GM18520 (cell line): ENCODE measurements at regions not wholly inside any gene's neighbourhood (a gene's known extent, or its start where the extent isn't known, plus 50 kb on each side); places are given as distances from the start of the nearest gene placed in this dataset.

Source experiments
- ATAC-seq: cut with Tn5 transposase; IDR thresholded peaks from one replicate; pipeline ENCODE4 v1.9.1; 2021; ENCODE audit not compliant: unreplicated experiment

DNA sequence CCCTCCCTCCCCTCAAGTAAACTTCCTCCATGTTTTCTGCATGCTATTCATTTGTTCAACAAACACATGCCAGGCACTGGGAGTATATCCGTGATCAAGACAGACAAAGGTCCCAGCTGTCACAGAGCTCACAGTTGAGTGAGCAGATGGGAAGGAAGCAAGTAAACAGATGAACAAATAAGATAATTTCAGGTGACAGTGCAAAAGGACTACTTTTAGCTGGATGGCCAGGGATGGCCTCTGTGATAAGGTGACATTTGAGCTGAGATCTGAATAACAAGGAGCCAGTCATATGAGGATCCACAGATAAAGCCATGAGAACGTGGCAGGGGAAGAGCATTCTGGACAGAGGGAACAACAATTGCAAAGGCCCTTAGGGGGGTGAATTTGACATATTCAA, 121.7 kb upstream of the RAD23B start:
- no peak for ATAC-seq

DNA sequence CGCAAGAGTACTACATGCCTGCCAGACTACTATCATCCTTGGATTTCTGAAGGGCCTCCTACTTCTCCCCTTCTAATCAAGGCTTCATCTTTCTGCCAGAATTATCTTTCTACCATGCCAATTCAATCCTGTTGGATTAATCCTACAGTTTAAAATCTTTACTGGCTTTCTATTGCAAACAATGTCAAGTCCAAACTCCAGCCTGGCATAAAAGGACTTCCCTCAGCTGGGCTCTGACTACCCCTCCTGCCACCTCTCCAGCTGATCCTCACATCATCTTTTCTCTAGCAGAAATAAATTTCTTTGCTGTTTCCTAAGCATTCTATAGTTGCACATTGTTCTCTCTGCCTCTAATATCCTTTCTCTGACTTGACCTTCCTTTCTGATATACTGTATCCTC, 119.7 kb upstream of the RAD23B start:
- ATAC-seq, result no peak

DNA sequence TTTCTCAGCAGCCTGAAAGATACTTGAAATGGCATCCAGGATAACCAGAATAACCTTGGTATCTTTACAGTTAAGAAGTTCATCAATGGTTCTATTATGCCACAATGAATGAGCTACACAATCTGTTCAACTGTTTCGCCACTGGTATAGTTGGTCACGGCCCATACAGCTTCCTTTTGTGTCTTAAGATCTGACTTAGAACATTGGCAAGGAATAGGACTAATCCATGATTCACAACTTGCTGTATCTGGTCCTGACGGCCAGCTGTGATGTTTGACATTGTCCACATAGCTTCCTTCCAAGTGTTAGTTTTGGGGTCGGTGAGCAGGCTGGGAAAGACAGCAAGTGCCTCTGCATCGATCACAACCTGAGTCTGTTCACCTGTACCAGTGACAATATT, 113.3 kb upstream of the RAD23B start:
- no peak for ATAC-seq

DNA sequence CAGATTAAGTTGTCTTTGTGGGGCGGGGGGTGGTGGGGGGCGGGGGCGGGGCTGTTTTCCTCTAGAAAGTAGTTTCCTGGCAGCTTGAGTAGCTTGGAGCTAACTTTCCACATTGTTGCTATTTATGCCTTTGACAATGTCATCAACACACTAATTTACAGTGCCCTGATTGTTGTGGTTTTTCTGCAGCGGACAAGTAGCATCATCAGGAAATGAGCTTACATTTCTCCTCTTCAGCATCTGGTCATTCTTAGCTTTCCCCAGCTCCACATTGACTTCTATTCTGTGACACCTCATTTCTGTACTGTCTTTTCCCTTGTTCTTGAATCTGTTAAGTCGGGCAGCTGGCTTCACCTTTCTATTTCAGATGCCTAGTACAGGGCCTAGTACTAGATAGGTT, 112.3 kb upstream of the RAD23B start:
- ATAC-seq, result no peak

DNA sequence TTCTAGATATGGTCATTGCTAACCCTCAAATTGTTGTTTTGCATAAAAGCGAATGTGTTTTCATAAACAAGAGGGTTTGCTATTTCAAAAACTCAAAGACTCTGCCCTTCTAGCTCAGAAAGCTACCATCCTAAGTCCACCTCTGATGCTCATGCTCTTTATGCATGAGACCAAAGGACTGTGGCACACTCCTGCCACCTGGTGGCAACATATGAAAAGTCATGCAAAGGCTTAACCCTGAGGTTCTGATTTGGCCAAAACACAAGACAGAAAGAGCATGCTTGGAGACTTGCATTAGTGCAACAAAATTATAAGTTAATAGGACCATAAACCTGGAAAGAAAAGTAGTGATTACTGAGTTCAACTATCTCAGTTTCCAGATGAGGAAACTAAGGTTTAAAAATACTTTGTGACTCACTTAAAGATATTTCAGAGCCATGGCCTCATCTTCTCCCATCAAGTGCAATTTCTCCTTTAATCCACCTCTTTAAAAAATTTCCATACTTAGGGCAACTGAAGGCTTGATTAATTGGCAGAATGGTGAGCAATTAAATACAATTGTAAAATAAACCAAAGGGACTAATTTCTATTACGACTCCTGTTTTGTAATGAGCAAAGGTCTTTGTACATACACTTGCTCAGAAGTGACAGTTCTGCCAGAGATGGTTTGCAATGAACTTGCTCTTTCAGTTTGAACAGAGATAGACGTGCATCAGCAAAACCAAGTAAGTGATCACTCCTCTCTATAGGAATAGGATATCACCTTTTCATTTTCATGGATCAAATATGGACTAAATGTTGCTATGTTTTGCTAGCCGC, 110.7 kb upstream of the RAD23B start:
- peak; percentile 44 for ATAC-seq

DNA sequence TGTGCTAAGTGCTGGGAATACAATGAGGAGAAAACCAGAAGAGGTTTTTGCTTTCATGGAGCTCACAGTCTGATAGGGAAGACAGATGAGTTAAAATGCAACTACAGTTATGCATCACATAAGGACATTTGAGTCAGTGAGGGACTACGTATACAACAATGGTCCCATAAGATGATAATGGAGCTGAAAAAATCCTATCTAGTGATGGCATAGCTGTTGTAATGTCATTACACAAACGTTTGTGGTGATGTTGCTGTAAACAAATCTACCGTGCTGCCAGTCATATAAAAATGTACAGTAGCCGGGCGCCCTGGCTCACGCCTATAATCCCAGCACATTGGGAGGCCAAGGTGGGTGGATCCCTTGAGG, 110.1 kb upstream of the RAD23B start:
- peak; percentile 51 for ATAC-seq

DNA sequence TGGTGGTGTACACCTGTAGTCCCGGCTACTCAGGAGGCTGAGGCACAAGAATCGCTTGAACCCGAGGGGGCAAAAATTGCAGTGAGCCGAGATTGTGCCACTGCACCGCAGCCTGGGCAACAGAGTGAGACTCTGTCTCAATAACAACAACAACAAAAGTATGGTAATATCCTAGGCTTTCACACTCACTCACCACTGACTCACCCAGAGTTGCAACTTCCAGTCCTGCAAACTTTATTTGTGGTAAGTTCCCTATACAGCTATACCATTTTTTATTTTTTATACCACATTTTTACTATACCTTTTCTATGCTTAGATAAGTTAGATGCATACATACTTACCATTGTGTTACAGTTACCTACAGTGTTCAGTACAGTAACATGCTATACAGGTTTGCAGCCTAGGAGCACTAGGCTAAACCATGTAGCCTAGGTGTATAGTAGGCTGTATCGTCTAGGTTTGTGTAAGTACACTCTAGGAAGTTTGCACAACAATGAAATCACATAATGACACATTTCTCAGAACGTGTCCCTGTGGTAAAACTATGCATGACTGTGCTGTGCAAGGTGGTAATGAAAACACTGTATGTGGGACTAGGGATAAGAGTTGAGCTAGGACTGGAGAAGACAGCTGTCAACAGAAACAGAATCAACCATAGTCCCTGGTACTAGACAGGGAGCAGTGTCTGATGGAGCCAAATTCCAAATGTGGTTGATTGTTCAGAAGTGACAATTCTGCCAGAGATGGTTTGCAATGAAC, 109.5 kb upstream of the RAD23B start:
- ATAC-seq, result no peak

DNA sequence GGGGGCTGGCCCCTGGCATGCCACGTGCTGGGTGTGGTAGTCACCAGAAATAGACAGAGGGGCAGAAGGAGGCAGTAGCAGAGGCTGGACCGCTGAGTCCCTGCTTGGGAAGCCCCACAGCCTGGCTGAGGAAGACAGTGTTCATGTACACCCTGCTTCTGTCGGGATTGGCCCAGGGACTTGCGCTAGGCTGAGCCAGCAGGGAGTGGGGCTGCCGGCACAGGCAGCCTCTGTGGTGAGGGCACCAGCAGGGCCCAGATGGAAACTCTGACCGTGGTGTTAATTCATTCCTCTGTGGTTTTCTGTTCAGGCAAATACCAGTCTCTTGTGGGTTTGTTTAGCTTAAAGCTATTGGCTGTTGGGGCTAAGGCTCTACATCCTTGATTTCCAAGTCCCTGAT, 108.6 kb upstream of the RAD23B start:
- ATAC-seq, result peak; percentile 36

DNA sequence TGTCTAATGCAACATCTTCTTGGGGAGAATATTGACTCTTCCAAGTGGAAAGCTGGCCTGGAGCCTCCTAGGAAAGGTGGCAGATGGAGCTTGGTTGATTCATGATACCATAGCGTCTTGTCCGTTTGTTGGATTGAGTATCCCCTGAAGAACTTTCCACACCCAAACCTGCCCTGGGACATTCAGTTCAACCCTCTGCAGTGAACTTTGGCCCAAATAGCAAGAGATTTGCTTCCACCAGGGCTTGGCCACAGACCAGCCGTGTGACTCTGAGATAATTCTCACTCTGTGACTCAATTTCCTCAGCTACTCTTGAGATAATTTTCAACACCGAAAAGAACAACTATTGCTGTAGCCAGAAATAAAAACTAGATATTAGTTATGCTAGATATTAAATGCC, 108.0 kb upstream of the RAD23B start:
- ATAC-seq, result no peak

DNA sequence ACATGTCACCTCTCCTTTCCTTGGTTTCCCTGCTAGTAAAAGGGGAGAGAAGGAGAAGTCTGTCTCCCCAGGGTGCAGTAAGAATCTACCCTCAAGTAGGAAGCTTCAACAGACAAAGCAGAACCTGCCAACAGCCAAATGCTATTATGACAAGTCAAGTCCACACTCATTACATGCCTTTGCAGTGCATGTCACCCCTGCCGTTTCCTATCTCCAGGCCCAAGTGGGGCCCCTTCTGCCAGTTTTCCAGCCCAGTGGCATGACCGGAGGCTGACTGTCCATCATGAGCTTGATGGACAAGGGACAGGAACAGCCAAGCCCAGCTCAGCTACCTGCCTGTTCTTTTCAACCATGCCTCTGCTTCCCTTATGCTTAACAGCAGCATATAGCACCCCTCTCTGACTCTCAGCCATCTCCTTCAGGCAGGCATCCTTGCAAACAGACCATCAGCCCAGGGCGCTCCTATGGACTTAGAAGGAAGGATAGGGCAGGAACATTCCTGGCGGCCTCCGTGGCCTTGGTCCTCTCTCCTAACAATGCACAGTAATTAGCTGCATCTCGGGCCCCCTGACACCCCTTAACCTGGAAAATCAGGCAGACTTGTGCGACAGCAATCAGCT, 107.2 kb upstream of the RAD23B start:
- no peak for ATAC-seq

DNA sequence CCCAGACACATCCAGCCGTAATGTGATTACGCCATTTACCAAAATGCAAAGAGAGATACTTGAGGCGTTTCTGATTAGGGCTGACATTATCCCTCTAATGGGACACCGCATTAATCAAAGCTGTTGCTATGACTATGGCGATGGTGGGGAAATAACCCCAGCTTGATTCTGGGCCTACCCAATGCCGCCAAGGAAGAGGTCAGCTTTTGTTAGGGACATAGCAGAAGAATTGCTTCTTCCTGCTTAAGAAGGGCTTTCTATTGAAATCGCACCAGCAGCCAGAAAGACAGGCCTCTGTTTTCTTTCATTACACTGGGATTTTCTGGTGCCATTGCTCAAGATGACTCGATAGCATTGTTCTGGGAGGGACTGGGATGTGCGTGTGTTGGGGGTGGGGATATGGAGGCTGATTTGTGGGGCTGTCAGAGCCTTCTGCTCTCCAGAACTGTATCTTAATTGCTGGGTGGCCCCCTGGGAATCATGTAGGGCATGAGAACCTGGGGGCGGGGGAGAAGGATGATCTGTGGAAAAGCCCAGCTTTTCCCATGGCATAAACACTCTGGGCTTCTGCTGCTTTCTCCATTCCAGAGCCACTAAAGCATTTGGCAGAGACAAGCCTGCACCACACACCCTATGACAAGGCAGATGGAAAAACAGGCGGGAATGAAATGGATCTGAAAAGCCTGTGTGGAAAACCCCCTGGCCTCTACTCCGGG, 106.5 kb upstream of the RAD23B start:
- no peak for ATAC-seq

DNA sequence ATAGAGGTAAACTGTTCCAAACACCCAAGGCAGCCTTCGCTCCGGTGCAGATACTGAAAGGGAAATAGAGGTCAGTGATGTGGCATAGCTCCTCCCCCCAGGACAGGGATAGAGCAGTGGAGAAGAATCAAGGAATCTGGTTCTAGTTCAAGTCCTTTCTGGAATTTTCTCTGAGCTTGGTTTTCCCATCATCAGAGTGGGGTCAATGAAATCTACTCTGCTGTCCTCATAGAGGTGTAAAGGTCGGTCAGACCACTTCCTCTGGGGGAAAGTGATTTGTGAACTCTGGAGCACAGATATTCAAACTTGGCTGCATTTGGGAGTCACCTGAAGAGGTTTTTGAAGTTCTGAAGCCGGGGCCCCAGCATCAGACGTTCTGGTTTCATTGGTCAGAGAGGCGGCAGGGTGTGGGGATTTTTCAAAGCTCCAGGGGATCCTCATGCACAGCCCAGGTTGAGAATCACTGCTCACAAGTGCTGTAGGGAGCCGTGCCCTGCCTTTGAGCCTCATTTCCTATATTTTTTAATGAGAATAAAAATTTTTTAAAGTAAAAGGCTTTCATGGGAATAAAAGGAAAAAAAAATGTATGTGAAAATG, 105.7 kb upstream of the RAD23B start:
- peak; percentile 20 for ATAC-seq

DNA sequence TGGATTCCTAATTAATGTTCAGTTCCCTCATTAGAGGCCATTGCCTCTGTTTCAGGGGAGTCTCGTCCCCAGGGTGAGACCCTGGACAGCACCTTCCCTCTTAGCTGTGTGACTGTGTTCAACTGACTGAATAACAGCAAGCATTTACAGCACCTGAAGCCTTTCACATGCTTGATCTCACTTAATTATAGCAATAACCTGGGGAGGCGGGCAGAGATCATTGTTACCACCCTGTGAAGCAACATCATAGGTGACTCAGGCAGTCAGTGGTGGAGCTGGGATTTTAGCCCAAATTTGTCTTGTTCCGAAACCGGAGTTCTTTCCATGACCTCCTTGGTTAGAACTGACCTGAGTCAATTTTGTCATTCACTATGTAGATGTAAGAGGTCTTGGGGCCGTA, 105.2 kb upstream of the RAD23B start:
- ATAC-seq, result no peak

DNA sequence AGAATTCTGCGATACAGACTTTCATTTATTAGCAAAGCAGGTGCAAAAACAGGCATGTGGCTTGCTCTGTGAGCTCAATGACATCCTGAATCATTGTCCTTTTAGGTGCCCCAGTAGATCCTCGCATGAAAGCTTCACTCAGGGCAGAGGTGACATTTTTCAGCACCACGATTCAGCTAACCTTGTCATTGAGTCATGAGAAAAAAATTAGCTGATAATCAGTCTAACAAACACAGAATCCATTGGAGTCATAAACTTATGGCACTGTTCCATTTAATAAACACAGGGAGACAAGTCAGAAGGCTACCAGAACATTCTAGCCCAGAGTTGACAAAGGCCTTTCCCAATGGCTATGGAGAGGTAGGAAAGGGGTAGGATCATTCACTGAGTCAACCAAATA, 104.8 kb upstream of the RAD23B start:
- no peak for ATAC-seq

DNA sequence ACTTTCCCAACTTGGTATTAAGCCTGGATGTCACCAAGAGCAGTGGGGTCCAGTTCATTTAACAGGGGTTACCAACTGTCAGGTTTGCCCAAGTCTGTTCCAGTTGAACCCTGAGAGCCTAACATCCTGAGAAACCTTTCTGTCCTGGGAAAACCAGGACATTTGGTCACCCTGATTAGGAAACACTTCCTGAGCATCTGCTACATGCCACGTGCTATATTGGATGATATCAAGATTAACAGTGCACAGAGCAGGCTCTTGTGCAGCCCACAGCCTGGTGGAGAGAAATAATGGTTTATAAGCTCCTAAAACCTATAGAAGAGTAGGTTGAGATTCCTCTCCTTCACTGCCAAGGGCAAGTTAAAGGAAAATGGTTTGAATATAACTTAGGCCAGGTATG, 102.9 kb upstream of the RAD23B start:
- ATAC-seq, result no peak

DNA sequence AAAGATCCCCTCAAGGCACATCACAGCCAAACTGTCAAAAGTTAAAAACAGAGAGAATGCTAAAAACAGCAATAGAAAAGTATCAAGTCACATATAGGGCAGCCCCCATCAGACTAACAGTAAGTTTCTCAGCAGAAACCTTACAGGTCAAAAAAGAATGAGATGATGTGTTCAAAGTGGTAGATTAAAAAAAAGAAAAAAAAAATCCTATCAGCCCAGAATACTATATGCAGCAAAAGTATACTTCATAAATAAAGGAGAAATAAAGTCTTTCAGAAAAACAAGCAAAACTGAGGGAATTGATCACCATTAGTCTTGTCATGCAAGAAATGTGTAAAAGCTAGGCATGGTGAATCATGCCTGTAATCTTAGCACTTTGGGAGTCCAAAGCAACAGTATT, 99.9 kb upstream of the RAD23B start:
- no peak for ATAC-seq

DNA sequence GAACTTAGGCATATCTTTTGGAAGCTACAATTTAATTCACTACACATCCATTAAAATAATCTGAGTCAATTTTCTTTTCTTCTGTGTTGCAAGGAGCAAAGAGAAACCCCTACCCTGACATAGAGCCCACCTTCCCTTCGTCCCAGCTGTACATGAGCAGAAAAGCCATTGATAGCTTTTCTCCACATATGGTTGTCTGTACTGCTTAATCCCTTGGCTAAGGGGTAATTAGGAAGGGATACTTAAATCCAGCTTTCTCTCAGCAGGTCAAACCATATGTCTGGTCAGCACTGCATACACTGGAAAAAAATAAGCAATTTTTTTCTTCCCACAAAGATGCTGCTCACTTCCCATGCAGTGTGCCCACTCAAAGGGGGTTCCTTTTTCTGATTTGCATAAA, 94.7 kb upstream of the RAD23B start:
- no peak for ATAC-seq

DNA sequence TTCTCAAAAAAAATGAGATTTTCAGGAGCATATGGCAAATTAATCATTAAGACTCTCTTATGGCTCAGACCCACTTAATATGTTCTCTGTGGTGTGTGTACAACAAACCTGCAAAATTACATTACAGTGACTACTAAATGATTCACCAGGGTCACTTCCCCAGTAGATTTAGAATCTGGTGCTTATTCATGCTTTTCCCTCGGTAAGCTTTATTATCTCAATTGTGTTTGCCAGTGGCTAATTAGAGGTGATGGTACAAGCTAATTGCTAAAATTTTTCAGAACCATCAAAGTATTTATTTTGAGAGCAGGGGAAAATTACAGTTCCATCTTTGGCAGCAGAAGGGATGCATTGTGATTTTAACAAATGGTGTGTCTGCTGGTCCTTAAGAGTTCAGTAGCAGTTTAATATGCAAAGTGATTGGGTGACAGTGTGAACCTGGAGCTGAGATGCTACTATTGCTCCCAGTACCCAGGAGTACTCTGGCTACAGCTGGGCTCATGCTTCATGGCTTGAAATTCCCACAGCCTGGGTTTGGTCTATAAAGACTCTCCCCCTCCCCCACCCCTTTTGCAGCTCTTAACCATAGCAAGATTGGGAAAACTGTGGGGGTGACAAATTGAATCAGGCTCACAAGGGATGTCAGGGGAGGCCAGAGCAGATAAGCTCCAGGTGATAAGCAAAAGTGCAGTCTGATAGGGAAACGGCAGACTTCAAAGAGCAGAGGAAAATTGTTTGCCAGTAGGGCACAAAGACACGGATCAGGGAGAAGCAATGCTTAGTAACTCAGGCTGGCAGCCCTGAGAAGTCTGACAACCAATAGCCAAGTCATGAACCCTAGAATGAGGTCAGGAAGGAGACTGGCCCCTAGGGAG, 92.8 kb upstream of the RAD23B start:
- no peak for ATAC-seq

DNA sequence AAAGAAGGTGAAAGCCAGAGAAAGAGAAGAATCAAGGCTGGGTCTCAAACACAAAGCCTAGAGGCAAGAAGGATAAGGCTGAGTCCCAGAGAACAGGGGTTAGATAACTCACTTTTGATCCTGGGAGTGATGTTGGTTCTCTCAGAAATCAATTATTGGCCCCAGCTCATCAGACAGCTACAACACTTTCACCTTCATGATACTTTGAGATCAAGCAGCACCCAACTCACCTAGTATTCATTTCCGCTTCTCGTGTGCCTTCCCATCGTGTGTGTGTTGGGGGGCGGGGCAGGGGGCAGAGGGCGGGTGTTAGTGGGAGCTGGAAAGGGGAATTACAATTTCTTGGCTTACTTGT, 92.2 kb upstream of the RAD23B start:
- ATAC-seq, result no peak

DNA sequence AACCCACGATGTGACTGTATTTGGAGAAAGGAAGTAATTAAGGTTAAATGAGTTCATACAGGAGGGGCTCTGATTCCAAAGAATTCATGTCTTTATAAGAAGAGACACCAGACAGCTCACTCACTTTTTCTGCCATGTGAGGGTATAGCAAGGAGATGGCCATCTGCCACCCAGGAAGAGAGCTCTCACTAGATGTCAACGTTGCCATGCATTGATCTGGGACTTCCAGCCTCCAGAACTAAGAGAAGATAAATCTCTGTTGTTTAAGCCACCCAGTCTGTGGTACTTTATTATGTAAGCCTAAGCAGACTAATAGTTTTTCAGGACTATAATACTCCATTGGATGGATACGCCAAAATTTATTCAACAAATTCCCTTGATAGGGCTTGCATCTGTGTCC, 89.8 kb upstream of the RAD23B start:
- no peak for ATAC-seq
